ENCODE measurements at regions not wholly inside any gene's neighbourhood (a gene's known extent, or its start where the extent isn't known, plus 50 kb on each side); places are given as distances from the start of the nearest gene placed in this dataset.

DNA sequence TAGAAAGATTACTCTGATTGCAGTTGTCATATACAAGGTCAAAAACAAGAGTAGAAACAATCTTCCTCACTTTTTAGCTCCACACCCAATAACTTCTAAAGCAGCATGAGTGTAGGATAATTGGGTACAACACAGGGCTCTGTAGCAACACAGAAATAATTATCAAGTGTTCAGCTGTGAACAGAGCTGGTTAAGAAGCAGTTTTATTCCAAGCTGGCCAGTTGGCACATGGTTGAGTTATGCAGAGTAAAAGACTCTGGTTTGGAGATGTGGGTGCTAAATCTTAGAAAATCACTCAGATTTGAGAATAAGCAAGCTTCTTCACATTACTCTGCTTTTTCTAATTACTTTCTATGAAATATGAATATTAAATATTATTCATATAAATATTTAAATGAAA, 118.5 kb downstream of the KIF2B start:
- TF ChIP-seq POLR2A (IDR thresholded peaks at IDR 0.05) (no peak), POLR2AphosphoS5 (IDR thresholded peaks at IDR 0.05) (no peak)
